Limb (tissue), 2 donors: ENCODE measurements at regions not wholly inside any gene's neighbourhood (a gene's known extent, or its start where the extent isn't known, plus 50 kb on each side); places are given as distances from the start of the nearest gene placed in this dataset.

ENCODE experiments used
- DNase-seq, 2 donors: peaks; one replicate each; pipeline ENCODE4 v3.0.0-alpha.2; 2016; ENCODE audit errors: extremely low spot score in 2 of 2

GRCh38 chr3:165355316-165355715 is 159.1 kb upstream of the SLITRK3 start:
- DNase-seq = no peak

- DNase-seq = no peak
Measured at GRCh38 chr3:165347526-165347925, 151.3 kb upstream of the SLITRK3 start.

GRCh38 chr3:165346503-165346902 is 150.3 kb upstream of the SLITRK3 start:
- DNase-seq = no peak

- no peak for DNase-seq
Measured at GRCh38 chr3:165343185-165343584, 147.0 kb upstream of the SLITRK3 start.

GRCh38 chr3:165339753-165340152 is 143.6 kb upstream of the SLITRK3 start:
- peak in 1 of 2 donors; percentile 13 for DNase-seq

GRCh38 chr3:165336786-165337185 is 140.6 kb upstream of the SLITRK3 start:
- DNase-seq = no peak
